PC-9 (cell line): ENCODE measurements at regions not wholly inside any gene's neighbourhood (a gene's known extent, or its start where the extent isn't known, plus 50 kb on each side); places are given as distances from the start of the nearest gene placed in this dataset.

Experiments
- BruUV-seq: library from RNA; stranded (reverse); fragments of 400-500 nt; replicated peaks from 2 replicates; lab custom pipeline; 2021; lab: Mats Ljungman, UMichigan
- CTCF ChIA-PET: fragments of 300-600 bp; sonication (Branson Sonifier 250); formaldehyde crosslinking; loops from one replicate; lab custom pipeline; 2022; ENCODE audit warnings: antibody characterized with exemption; lab: Charles Lee
- POLR2A ChIA-PET: fragments of 300-600 bp; sonication (Branson Sonifier 250); formaldehyde crosslinking; loops from one replicate; lab custom pipeline; 2022; ENCODE audit warnings: antibody characterized with exemption; ENCODE audit not compliant: unreplicated experiment; lab: Charles Lee
- DNase-seq, 2 experiments: peaks; one replicate each; pipeline versions ENCODE4 v3.0.0 to v3.0.0-alpha.2; 2015 to 2022; ENCODE audit warnings: mixed read lengths in 1 of 2
- H2AFZ ChIP-seq: fragments of 200-600 bp; sonication (generic); 2 replicates; pipeline ENCODE4 v1.8.1; 2017; ENCODE audit warnings: antibody characterized with exemption
- H3F3A ChIP-seq: fragments of 200-600 bp; sonication (generic); 2 replicates; pipeline ENCODE4 v1.8.1; 2017; ENCODE audit warnings: antibody characterized with exemption, mild to moderate bottlenecking, low read depth; ENCODE audit not compliant: insufficient read depth
- H3K27ac ChIP-seq: fragments of 200-600 bp; sonication (generic); 2 replicates; pipeline ENCODE4 v1.6.1; 2016; ENCODE audit warnings: mixed run types
- H3K27me3 ChIP-seq: fragments of 200-600 bp; sonication (generic); 2 replicates; pipeline ENCODE4 v1.6.1; 2016; ENCODE audit warnings: low read depth, mixed run types; ENCODE audit not compliant: insufficient read depth
- H3K36me3 ChIP-seq: fragments of 200-600 bp; sonication (generic); 2 replicates; pipeline ENCODE4 v1.6.1; 2016; ENCODE audit warnings: low read depth, mixed run types
- H3K4me1 ChIP-seq: fragments of 200-600 bp; sonication (generic); replicated peaks from 2 replicates; pipeline ENCODE4 v1.6.1; 2016; ENCODE audit warnings: mixed run types; ENCODE audit not compliant: insufficient read depth
- H3K4me2 ChIP-seq: fragments of 200-600 bp; sonication (generic); 2 replicates; pipeline ENCODE4 v1.6.1; 2017; ENCODE audit warnings: mixed run types
- H3K4me3 ChIP-seq: fragments of 200-600 bp; sonication (generic); 2 replicates; pipeline ENCODE4 v1.6.1; 2016; ENCODE audit warnings: mixed run types
- H3K79me2 ChIP-seq: fragments of 200-600 bp; sonication (generic); 2 replicates; pipeline ENCODE4 v1.6.1; 2017; ENCODE audit warnings: low read depth, mixed run types
- H3K9me2 ChIP-seq: fragments of 200-600 bp; sonication (generic); 2 replicates; pipeline ENCODE4 v1.8.1; 2017; ENCODE audit warnings: mild to moderate bottlenecking; ENCODE audit not compliant: insufficient read depth
- H3K9me3 ChIP-seq: fragments of 200-600 bp; sonication (generic); 2 replicates; pipeline ENCODE4 v1.8.1; 2016; ENCODE audit warnings: low read depth; ENCODE audit not compliant: insufficient read depth
- H4K20me1 ChIP-seq: fragments of 200-600 bp; sonication (generic); 2 replicates; pipeline ENCODE4 v1.8.1; 2017; ENCODE audit not compliant: insufficient read depth
- EZH2 ChIP-seq: fragments of 200-600 bp; sonication (generic); IDR thresholded peaks from 2 replicates; pipeline ENCODE4 v1.8.0; 2017; ENCODE audit warnings: antibody characterized with exemption, low read depth
- intact Hi-C: fragments of 100-400 bp; cut with micrococcal nuclease; formaldehyde crosslinking; loops from one replicate; pipeline ENCODE4 v1.10.0; 2022; ENCODE audit not compliant: unreplicated experiment
- TF ChIP-seq, protein P1 (sequence below): fragments of 200-600 bp; sonication (generic); conservative IDR thresholded peaks from 2 replicates; pipeline ENCODE4 v1.6.1; 2017; ENCODE audit warnings: mixed run types, antibody characterized with exemption, mild to moderate bottlenecking, moderate library complexity

DNA sequence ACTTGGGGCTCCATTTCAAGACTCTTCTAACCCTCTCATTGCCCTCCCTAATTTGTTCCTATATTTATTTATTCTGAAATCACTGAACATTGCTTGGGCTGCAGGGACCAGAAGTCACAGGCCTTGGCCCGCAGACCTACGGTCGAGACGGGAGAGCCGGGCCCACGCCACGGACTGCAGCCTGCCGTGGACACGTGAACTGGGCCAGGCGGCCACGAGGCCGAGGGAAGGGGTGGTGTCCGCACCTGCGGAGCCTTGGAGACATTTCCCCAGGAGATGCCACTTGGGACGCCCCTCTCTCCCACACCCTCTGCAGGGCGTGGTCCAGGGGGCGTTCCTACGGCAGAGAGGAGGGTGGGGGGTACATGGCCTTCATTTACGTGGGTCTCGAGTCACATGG lies 463.9 kb downstream of the ICE1 start:
- Histone ChIP-seq H3K4me1 (no peaks in the 10 kb centered on the region), H3K9me3 (no peaks in the 10 kb centered on the region), H3K27me3 (peaks cover 15% of the 10 kb centered on the region), H3F3A (no peaks in the 10 kb centered on the region), H3K4me2 (no peak overlapping the region), H3K36me3 (no peaks in the 10 kb centered on the region), H3K79me2 (no peaks in the 10 kb centered on the region), H4K20me1 (no peaks in the 10 kb centered on the region), H3K27ac (no peak overlapping the region), H3K4me3 (no peak overlapping the region), H3K9me2 (no peaks in the 10 kb centered on the region), H2AFZ (no peak overlapping the region)
- CTCF ChIA-PET: interaction anchor here (0.6 kb wide), 1 partner anchor 8 kb away, joined by 3 read pairs; no protein-coding TSS in a partner anchor
- TF ChIP-seq, protein P1, sequence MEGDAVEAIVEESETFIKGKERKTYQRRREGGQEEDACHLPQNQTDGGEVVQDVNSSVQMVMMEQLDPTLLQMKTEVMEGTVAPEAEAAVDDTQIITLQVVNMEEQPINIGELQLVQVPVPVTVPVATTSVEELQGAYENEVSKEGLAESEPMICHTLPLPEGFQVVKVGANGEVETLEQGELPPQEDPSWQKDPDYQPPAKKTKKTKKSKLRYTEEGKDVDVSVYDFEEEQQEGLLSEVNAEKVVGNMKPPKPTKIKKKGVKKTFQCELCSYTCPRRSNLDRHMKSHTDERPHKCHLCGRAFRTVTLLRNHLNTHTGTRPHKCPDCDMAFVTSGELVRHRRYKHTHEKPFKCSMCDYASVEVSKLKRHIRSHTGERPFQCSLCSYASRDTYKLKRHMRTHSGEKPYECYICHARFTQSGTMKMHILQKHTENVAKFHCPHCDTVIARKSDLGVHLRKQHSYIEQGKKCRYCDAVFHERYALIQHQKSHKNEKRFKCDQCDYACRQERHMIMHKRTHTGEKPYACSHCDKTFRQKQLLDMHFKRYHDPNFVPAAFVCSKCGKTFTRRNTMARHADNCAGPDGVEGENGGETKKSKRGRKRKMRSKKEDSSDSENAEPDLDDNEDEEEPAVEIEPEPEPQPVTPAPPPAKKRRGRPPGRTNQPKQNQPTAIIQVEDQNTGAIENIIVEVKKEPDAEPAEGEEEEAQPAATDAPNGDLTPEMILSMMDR: no peak
- TF ChIP-seq EZH2: no peak
- DNase-seq: no peak
- POLR2A ChIA-PET: interaction anchor here (0.6 kb wide), 1 partner anchor 131 kb away, joined by 3 read pairs; no protein-coding TSS in a partner anchor
- no TSS peak for BruUV-seq
- intact Hi-C loops: no loop called here

DNA sequence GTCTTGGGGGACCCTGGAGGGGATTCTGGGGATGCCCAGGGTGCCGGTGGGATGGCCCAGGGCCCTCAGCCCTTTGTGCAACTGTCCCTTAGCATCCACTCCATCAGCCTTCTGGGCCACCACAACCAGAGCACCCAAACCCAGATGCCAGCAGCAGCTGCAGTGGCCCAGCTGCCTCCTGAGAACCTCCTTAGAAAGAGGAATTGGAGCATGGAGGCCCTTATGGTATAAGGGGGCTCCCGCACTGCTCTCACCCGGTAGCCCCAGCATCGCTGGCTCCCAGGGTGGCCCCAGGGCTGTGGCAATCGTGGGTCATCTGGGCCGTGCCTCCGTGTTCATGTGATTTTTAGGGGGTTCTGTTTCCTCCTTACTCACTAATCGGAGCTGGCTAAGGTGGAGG lies 463.3 kb downstream of the ICE1 start:
- H3K9me2 ChIP-seq: no peaks in the 10 kb centered on the region

GRCh38 chr5:5884593-5884992 lies 462.1 kb downstream of the ICE1 start:
- H3K4me1 ChIP-seq: no peaks in the 10 kb centered on the region
- H3K4me2 ChIP-seq: no peak overlapping the region
- DNase-seq: no peak
- ChIA-PET CTCF (no interaction called here), POLR2A (no interaction called here)
- H3K27ac ChIP-seq: no peak overlapping the region
- H3K36me3 ChIP-seq: no peaks in the 10 kb centered on the region
- intact Hi-C loops: no loop called here
- no peaks in the 10 kb centered on the region for H3K9me2 ChIP-seq
- no peaks in the 10 kb centered on the region for H4K20me1 ChIP-seq
- H3K4me3 ChIP-seq: no peak overlapping the region
- H3K9me3 ChIP-seq: no peaks in the 10 kb centered on the region
- no peaks in the 10 kb centered on the region for H3K79me2 ChIP-seq
- BruUV-seq: no TSS peak
- TF ChIP-seq, protein P1: no peak
- no peak for TF ChIP-seq EZH2
- peaks cover 23% of the 10 kb centered on the region; the same call in 1 of the 2 replicates for H3K27me3 ChIP-seq
- no peaks in the 10 kb centered on the region for H3F3A ChIP-seq
- no peak overlapping the region for H2AFZ ChIP-seq

More for the DNA sequence above, 463.3 kb downstream of the ICE1 start:
- CTCF ChIA-PET: no interaction called here
- peaks cover 17% of the 10 kb centered on the region for H3K27me3 ChIP-seq
- no peaks in the 10 kb centered on the region for H3K79me2 ChIP-seq
- no peak overlapping the region for H3K4me3 ChIP-seq
- no peak overlapping the region for H2AFZ ChIP-seq
- no peaks in the 10 kb centered on the region for H3K9me3 ChIP-seq
- TF ChIP-seq, protein P1: no peak
- TF ChIP-seq EZH2: no peak
- POLR2A ChIA-PET: interaction anchor here (0.6 kb wide), 1 partner anchor 131 kb away, joined by 3 read pairs; no protein-coding TSS in a partner anchor
- H3K36me3 ChIP-seq: no peaks in the 10 kb centered on the region
- H3K27ac ChIP-seq: no peak overlapping the region
- no TSS peak for BruUV-seq
- intact Hi-C loops: no loop called here
- no peaks in the 10 kb centered on the region for H3F3A ChIP-seq
- no peaks in the 10 kb centered on the region for H4K20me1 ChIP-seq
- no peak for DNase-seq
- no peaks in the 10 kb centered on the region for H3K4me1 ChIP-seq
- H3K4me2 ChIP-seq: no peak overlapping the region
